Mesendoderm (in vitro differentiated cells): ENCODE measurements at regions not wholly inside any gene's neighbourhood (a gene's known extent, or its start where the extent isn't known, plus 50 kb on each side); places are given as distances from the start of the nearest gene placed in this dataset.

Experiments
- DNase-seq: peaks from one replicate; pipeline ENCODE4 v3.0.0; 2013
- H2AK5ac ChIP-seq: 2 replicates; pipeline ENCODE4 v1.6.1; 2013; ENCODE audit warnings: low read length, inconsistent platforms
- H2BK120ac ChIP-seq: 2 replicates; pipeline ENCODE4 v1.6.1; 2013; ENCODE audit warnings: low read depth, mild to moderate bottlenecking, low read length, moderate library complexity, mixed read lengths
- H2BK15ac ChIP-seq: replicated peaks from 2 replicates; pipeline ENCODE4 v1.6.1; 2013; ENCODE audit warnings: low read depth, mild to moderate bottlenecking, moderate library complexity
- H2BK5ac ChIP-seq: 2 replicates; pipeline ENCODE4 v1.6.1; 2013; ENCODE audit warnings: low read length, inconsistent platforms
- H3K18ac ChIP-seq: 2 replicates; pipeline ENCODE4 v1.6.1; 2013; ENCODE audit warnings: mild to moderate bottlenecking, low read length, mixed read lengths
- H3K23ac ChIP-seq: one replicate; pipeline ENCODE4 v1.6.1; 2013; ENCODE audit warnings: low read length
- H3K27ac ChIP-seq: 2 replicates; pipeline ENCODE4 v1.5.1; 2013; ENCODE audit warnings: low read depth, mild to moderate bottlenecking, inconsistent platforms, low read length, moderate library complexity
- H3K27me3 ChIP-seq: 2 replicates; pipeline ENCODE4 v1.6.1; 2013; ENCODE audit warnings: low read length, control low read depth, mild to moderate bottlenecking, inconsistent platforms; ENCODE audit not compliant: insufficient read depth, poor library complexity
- H3K36me3 ChIP-seq: 2 replicates; pipeline ENCODE4 v1.6.1; 2013; ENCODE audit warnings: low read length, inconsistent platforms; ENCODE audit not compliant: control insufficient read depth, insufficient read depth
- H3K4ac ChIP-seq: one replicate; pipeline ENCODE4 v1.6.1; 2013; ENCODE audit warnings: low read depth, mild to moderate bottlenecking, low read length, moderate library complexity
- H3K4me1 ChIP-seq: 2 replicates; pipeline ENCODE4 v1.6.1; 2013; ENCODE audit warnings: low read depth, low read length, inconsistent platforms; ENCODE audit not compliant: control insufficient read depth
- H3K4me2 ChIP-seq: 2 replicates; pipeline ENCODE4 v1.6.1; 2013; ENCODE audit warnings: low read length
- H3K4me3 ChIP-seq: 2 replicates; pipeline ENCODE4 v1.5.1; 2013; ENCODE audit warnings: mild to moderate bottlenecking, low read length
- H3K56ac ChIP-seq: one replicate; pipeline ENCODE4 v1.6.1; 2013; ENCODE audit warnings: low read length
- H3K79me1 ChIP-seq: 2 replicates; pipeline ENCODE4 v1.6.1; 2013; ENCODE audit warnings: low read length, inconsistent platforms
- H3K79me2 ChIP-seq: 2 replicates; pipeline ENCODE4 v1.6.1; 2013; ENCODE audit warnings: mild to moderate bottlenecking, low read length; ENCODE audit not compliant: control insufficient read depth, insufficient read depth
- H3K9ac ChIP-seq: 2 replicates; pipeline ENCODE4 v1.6.1; 2013; ENCODE audit warnings: low read length, inconsistent platforms
- H4K5ac ChIP-seq: one replicate; pipeline ENCODE4 v1.6.1; 2013; ENCODE audit warnings: low read length
- H4K8ac ChIP-seq: one replicate; pipeline ENCODE4 v1.6.1; 2013; ENCODE audit warnings: low read depth, mild to moderate bottlenecking, control low read depth, low read length, moderate library complexity
- WGBS: extraction: QIAGEN DNeasy Blood & Tissue Kit; methylation state at CpG from one replicate; pipeline ENCODE4 v1.1.7; 2013; ENCODE audit warnings: low lambda C conversion rate, missing lambda C conversion rate; ENCODE audit not compliant: insufficient coverage; ENCODE audit errors: extremely low coverage; 5-methylcytosine and 5-hydroxymethylcytosine counted together

DNA sequence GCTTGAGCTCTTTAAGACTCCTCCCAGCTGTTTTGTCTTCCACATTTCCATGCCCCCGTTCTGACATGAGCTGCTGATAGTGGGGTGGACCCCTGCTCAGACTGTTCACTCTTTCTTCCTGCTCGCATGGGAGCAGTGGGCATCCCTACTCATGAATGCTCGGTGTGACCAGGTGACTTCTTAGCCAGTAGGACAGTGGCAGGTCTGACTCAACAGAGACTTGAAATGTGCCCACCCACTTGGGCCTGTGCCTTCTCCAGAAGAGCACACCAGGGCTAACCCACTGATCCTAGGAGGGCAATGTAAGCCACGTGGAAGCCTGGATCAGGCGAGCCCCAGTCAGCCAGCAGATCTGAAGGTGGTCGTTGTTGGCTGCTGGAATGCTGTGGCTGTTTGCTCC lies 582.0 kb downstream of the QKI start:
- Histone ChIP-seq H3K79me1 (no peaks in the 10 kb centered on the region), H3K4me1 (no peaks in the 10 kb centered on the region), H3K79me2 (no peaks in the 10 kb centered on the region), H3K27me3 (no peaks in the 10 kb centered on the region), H3K4me3 (no peak overlapping the region), H3K56ac (no peak overlapping the region), H2AK5ac (no peak overlapping the region), H4K8ac (no peak overlapping the region), H2BK5ac (no peak overlapping the region), H3K4me2 (no peak overlapping the region), H3K18ac (no peak overlapping the region), H3K27ac (no peak overlapping the region), H3K36me3 (no peaks in the 10 kb centered on the region), H4K5ac (no peak overlapping the region), H2BK15ac (no peak overlapping the region), H2BK120ac (no peak overlapping the region), H3K9ac (no peak overlapping the region), H3K4ac (no peak overlapping the region), H3K23ac (no peak overlapping the region)
- no peak for DNase-seq
- no CpG with 5 or more reads among the region's 6 CpGs for WGBS

DNA sequence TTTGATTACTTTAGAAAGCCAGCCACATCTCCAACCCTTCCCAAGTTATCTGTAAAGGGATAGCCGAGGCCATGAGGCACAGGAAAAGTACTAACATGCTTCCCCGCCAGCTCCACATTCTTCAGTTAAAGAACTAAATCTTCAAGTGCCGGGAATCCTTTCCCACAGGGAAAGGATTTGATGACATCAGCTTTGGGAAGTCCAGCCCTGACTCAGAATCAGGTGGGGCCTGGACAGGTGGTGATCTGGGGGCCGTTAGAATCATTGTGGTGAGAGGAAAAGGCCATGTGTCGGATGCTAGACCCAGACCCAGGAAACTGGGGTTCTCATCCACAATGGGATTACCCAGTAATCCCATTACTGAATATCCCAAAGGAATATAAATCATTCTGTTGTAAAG lies 580.0 kb downstream of the QKI start:
- no peak overlapping the region for H3K27ac ChIP-seq
- no peak overlapping the region for H3K4me3 ChIP-seq
- no CpG with 5 or more reads among the region's 5 CpGs for WGBS
- H4K8ac ChIP-seq, result no peak overlapping the region
- H2AK5ac ChIP-seq, result no peak overlapping the region
- H2BK120ac ChIP-seq, result no peak overlapping the region
- no peak overlapping the region for H3K4me2 ChIP-seq
- no peak overlapping the region for H3K56ac ChIP-seq
- no peaks in the 10 kb centered on the region for H3K36me3 ChIP-seq
- H3K79me2 ChIP-seq, result no peaks in the 10 kb centered on the region
- H3K27me3 ChIP-seq, result no peaks in the 10 kb centered on the region
- H2BK15ac ChIP-seq, result no peak overlapping the region
- no peak overlapping the region for H3K9ac ChIP-seq
- H3K4me1 ChIP-seq, result no peaks in the 10 kb centered on the region
- no peak for DNase-seq
- H4K5ac ChIP-seq, result no peak overlapping the region
- no peak overlapping the region for H3K23ac ChIP-seq
- H3K4ac ChIP-seq, result no peak overlapping the region
- no peak overlapping the region for H3K18ac ChIP-seq
- H3K79me1 ChIP-seq, result no peaks in the 10 kb centered on the region
- H2BK5ac ChIP-seq, result no peak overlapping the region

DNA sequence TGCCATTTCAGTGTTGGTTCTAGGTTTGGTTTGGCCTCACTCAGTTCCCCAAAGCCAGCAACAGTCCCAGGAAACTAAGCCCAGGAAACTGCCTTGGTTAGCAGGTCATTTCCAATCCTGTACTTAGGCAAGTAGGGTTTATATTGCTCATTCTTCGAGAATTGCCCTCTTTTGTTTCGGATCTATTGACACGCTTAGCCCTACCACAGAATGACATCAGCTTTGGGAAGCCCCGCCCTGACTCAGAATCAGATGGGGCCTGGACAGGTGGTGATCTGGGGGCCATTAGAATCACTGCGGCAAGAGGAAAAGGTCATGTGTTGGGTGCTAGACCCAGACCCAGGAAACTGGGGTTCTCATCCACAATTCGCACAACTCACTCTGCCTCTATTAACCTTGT lies 578.2 kb downstream of the QKI start:
- H3K4me1 ChIP-seq, result no peaks in the 10 kb centered on the region
- H3K4me2 ChIP-seq, result no peak overlapping the region
- H2BK15ac ChIP-seq, result no peak overlapping the region
- H2BK120ac ChIP-seq, result no peak overlapping the region
- H3K27ac ChIP-seq, result no peak overlapping the region
- H3K23ac ChIP-seq, result no peak overlapping the region
- no peaks in the 10 kb centered on the region for H3K79me2 ChIP-seq
- no peak overlapping the region for H3K9ac ChIP-seq
- H3K4me3 ChIP-seq, result no peak overlapping the region
- H3K36me3 ChIP-seq, result no peaks in the 10 kb centered on the region
- H3K4ac ChIP-seq, result no peak overlapping the region
- no peak overlapping the region for H4K5ac ChIP-seq
- no peak overlapping the region for H2AK5ac ChIP-seq
- H3K79me1 ChIP-seq, result no peaks in the 10 kb centered on the region
- H2BK5ac ChIP-seq, result no peak overlapping the region
- H3K56ac ChIP-seq, result no peak overlapping the region
- WGBS, result no CpG with 5 or more reads among the region's 6 CpGs
- no peak overlapping the region for H4K8ac ChIP-seq
- H3K27me3 ChIP-seq, result no peaks in the 10 kb centered on the region
- DNase-seq, result no peak
- H3K18ac ChIP-seq, result no peak overlapping the region

GRCh38 chr6:163992056-163992455 lies 577.5 kb downstream of the QKI start:
- no peak overlapping the region for H2BK5ac ChIP-seq

GRCh38 chr6:163991321-163991720 lies 576.8 kb downstream of the QKI start:
- Histone ChIP-seq H3K4me1 (no peaks in the 10 kb centered on the region), H3K79me1 (no peaks in the 10 kb centered on the region), H3K4me2 (no peak overlapping the region), H3K9ac (no peak overlapping the region), H3K79me2 (no peaks in the 10 kb centered on the region), H2BK5ac (no peak overlapping the region), H3K36me3 (no peaks in the 10 kb centered on the region), H2BK120ac (no peak overlapping the region), H3K4me3 (no peak overlapping the region), H3K27me3 (no peaks in the 10 kb centered on the region), H2AK5ac (no peak overlapping the region), H3K23ac (no peak overlapping the region), H2BK15ac (no peak overlapping the region), H3K4ac (no peak overlapping the region), H3K27ac (no peak overlapping the region), H3K18ac (no peak overlapping the region), H4K5ac (no peak overlapping the region), H4K8ac (no peak overlapping the region), H3K56ac (no peak overlapping the region)
- DNase-seq, result no peak
- WGBS, result no CpG with 5 or more reads among the region's 4 CpGs

More at GRCh38 chr6:163992056-163992455, 577.5 kb downstream of the QKI start:
- Histone ChIP-seq H4K8ac (no peak overlapping the region), H4K5ac (no peak overlapping the region), H3K56ac (no peak overlapping the region), H3K27me3 (no peaks in the 10 kb centered on the region), H3K4me3 (no peak overlapping the region), H3K4ac (no peak overlapping the region), H3K4me1 (no peaks in the 10 kb centered on the region), H3K79me1 (no peaks in the 10 kb centered on the region), H2BK15ac (no peak overlapping the region), H3K36me3 (no peaks in the 10 kb centered on the region), H3K18ac (no peak overlapping the region), H3K9ac (no peak overlapping the region), H3K4me2 (no peak overlapping the region), H3K79me2 (no peaks in the 10 kb centered on the region), H2BK120ac (no peak overlapping the region), H3K27ac (no peak overlapping the region), H2AK5ac (no peak overlapping the region), H3K23ac (no peak overlapping the region)
- no peak for DNase-seq

GRCh38 chr6:163986313-163986712 lies 571.8 kb downstream of the QKI start:
- Histone ChIP-seq H3K27ac (no peak overlapping the region), H3K4me2 (no peak overlapping the region), H3K4ac (no peak overlapping the region), H2BK5ac (no peak overlapping the region), H3K18ac (no peak overlapping the region), H3K4me1 (no peaks in the 10 kb centered on the region), H3K79me1 (no peaks in the 10 kb centered on the region), H3K9ac (no peak overlapping the region), H3K27me3 (no peaks in the 10 kb centered on the region), H3K56ac (no peak overlapping the region), H2BK15ac (no peak overlapping the region), H2BK120ac (no peak overlapping the region), H4K8ac (no peak overlapping the region), H4K5ac (no peak overlapping the region), H3K36me3 (no peaks in the 10 kb centered on the region), H3K4me3 (no peak overlapping the region), H2AK5ac (no peak overlapping the region), H3K79me2 (no peaks in the 10 kb centered on the region), H3K23ac (no peak overlapping the region)
- no peak for DNase-seq
- WGBS, result no CpG with 5 or more reads among the region's 5 CpGs
